NB4 (cell line): ENCODE measurements at regions not wholly inside any gene's neighbourhood (a gene's known extent, or its start where the extent isn't known, plus 50 kb on each side); places are given as distances from the start of the nearest gene placed in this dataset.
A peak's percentile ranks its signal among the peaks of the same experiment; 100 is the strongest.

ENCODE experiments used
- DNase-seq: peaks from one replicate; pipeline ENCODE4 v3.0.0; 2010; ENCODE audit warnings: low read depth
- H3K4me3 ChIP-seq: one replicate; pipeline ENCODE4 v1.5.1; 2011; ENCODE audit warnings: mild to moderate bottlenecking, low read depth, low read length, moderate library complexity
- CTCF ChIP-seq: IDR thresholded peaks from one replicate; pipeline ENCODE4 v1.5.1; 2012; ENCODE audit warnings: low read depth, low read length
- MAX ChIP-seq: IDR thresholded peaks from 2 replicates; pipeline ENCODE4 v1.6.1; 2011; ENCODE audit warnings: low read depth, low read length
- MYC ChIP-seq: IDR thresholded peaks from 2 replicates; pipeline ENCODE4 v1.6.1; 2011; ENCODE audit warnings: low read depth, low read length
- POLR2A ChIP-seq: IDR thresholded peaks from 2 replicates; pipeline ENCODE4 v1.6.1; 2011; ENCODE audit warnings: mild to moderate bottlenecking; ENCODE audit not compliant: insufficient read length; ENCODE audit errors: extremely low read depth

- no peak for TF ChIP-seq CTCF
- TF ChIP-seq MAX = no peak
- no peak for TF ChIP-seq MYC
- no peak for TF ChIP-seq POLR2A
- DNase-seq = no peak
- no peak overlapping the region for H3K4me3 ChIP-seq
Observed at GRCh38 chr14:101633276-101633675, 72.0 kb downstream of the DIO3 start.

GRCh38 chr14:101634202-101634849, 73.0 kb downstream of the DIO3 start:
- DNase-seq = no peak
- H3K4me3 ChIP-seq = no peak overlapping the region
- TF ChIP-seq MAX (no peak), POLR2A (no peak), CTCF (no peak), MYC (no peak)

GRCh38 chr14:101634850-101635748, 73.8 kb downstream of the DIO3 start:
- no peak overlapping the region for H3K4me3 ChIP-seq
- DNase-seq = no peak
- TF ChIP-seq CTCF (no peak), MYC (no peak), POLR2A (no peak), MAX (no peak)

GRCh38 chr14:101635749-101636560, 74.7 kb downstream of the DIO3 start:
- no peak overlapping the region for H3K4me3 ChIP-seq
- TF ChIP-seq MYC (no peak), MAX (no peak), POLR2A (no peak), CTCF (no peak)
- DNase-seq = peak; percentile 16

GRCh38 chr14:101639241-101639833, 78.0 kb downstream of the DIO3 start:
- no peak for DNase-seq
- H3K4me3 ChIP-seq = no peak overlapping the region
- TF ChIP-seq MYC (no peak), MAX (no peak), POLR2A (no peak), CTCF (no peak)
